ENCODE measurements at regions not wholly inside any gene's neighbourhood (a gene's known extent, or its start where the extent isn't known, plus 50 kb on each side); places are given as distances from the start of the nearest gene placed in this dataset.
"Not testable (repeated sequence)": the region's sequence is repeated elsewhere in the genome, so short reads cannot be mapped to it uniquely, and the experiment has no call there.

- DNase-seq (ENCODE audit: low read depth) = no peak
These were observed 358.4 kb upstream of the LMCD1 start for GRCh38 chr3:8143186-8143585.

- DNase-seq (ENCODE audit: low read depth) = no peak
These were observed 356.0 kb upstream of the LMCD1 start for GRCh38 chr3:8145661-8146060.

GRCh38 chr3:8147711-8148110, 353.9 kb upstream of the LMCD1 start:
- DNase-seq (ENCODE audit: low read depth) = no peak

- no peak for DNase-seq (ENCODE audit: low read depth)
These were observed 348.7 kb upstream of the LMCD1 start for GRCh38 chr3:8152821-8153418.

- DNase-seq (ENCODE audit: low read depth) = no peak
These were observed 347.8 kb upstream of the LMCD1 start for GRCh38 chr3:8153800-8154199.

- no peak for DNase-seq (ENCODE audit: low read depth)
These were observed 347.0 kb upstream of the LMCD1 start for GRCh38 chr3:8154617-8155016.

GRCh38 chr3:8156138-8156537, 345.5 kb upstream of the LMCD1 start:
- DNase-seq (ENCODE audit: low read depth) = no peak

GRCh38 chr3:8156831-8157230, 344.8 kb upstream of the LMCD1 start:
- DNase-seq (ENCODE audit: low read depth) = no peak

GRCh38 chr3:8157640-8158039, 344.0 kb upstream of the LMCD1 start:
- no peak for DNase-seq (ENCODE audit: low read depth)

GRCh38 chr3:8164145-8164544, 337.5 kb upstream of the LMCD1 start:
- DNase-seq (ENCODE audit: low read depth) = no peak

GRCh38 chr3:8166014-8166413, 335.6 kb upstream of the LMCD1 start:
- DNase-seq (ENCODE audit: low read depth) = no peak

GRCh38 chr3:8170971-8171508, 330.6 kb upstream of the LMCD1 start:
- DNase-seq (ENCODE audit: low read depth) = no peak

GRCh38 chr3:8173892-8174291, 327.7 kb upstream of the LMCD1 start:
- no peak for DNase-seq (ENCODE audit: low read depth)

GRCh38 chr3:8176759-8177483, 324.7 kb upstream of the LMCD1 start:
- not testable (repeated sequence) for DNase-seq (ENCODE audit: low read depth)

- DNase-seq (ENCODE audit: low read depth) = not testable (repeated sequence)
These were observed 323.1 kb upstream of the LMCD1 start for GRCh38 chr3:8178516-8178915.

GRCh38 chr3:8182904-8183303, 318.7 kb upstream of the LMCD1 start:
- DNase-seq (ENCODE audit: low read depth) = no peak

GRCh38 chr3:8183627-8184026, 318.0 kb upstream of the LMCD1 start:
- DNase-seq (ENCODE audit: low read depth) = no peak

- no peak for DNase-seq (ENCODE audit: low read depth)
These were observed 315.4 kb upstream of the LMCD1 start for GRCh38 chr3:8186213-8186612.

GRCh38 chr3:8187996-8188395, 313.6 kb upstream of the LMCD1 start:
- DNase-seq (ENCODE audit: low read depth) = no peak

GRCh38 chr3:8189051-8189450, 312.6 kb upstream of the LMCD1 start:
- DNase-seq (ENCODE audit: low read depth) = no peak

GRCh38 chr3:8191406-8191805, 310.2 kb upstream of the LMCD1 start:
- no peak for DNase-seq (ENCODE audit: low read depth)

GRCh38 chr3:8197384-8197783, 304.2 kb upstream of the LMCD1 start:
- DNase-seq (ENCODE audit: low read depth) = no peak

GRCh38 chr3:8198605-8199004, 303.0 kb upstream of the LMCD1 start:
- DNase-seq (ENCODE audit: low read depth) = no peak

- no peak for DNase-seq (ENCODE audit: low read depth)
These were observed 300.6 kb upstream of the LMCD1 start for GRCh38 chr3:8200996-8201395.

Measured in activated T-cell treated with anti-CD3 and anti-CD28 coated beads for 1 hour (primary cell).